Activated T-cell treated with anti-CD3 and anti-CD28 coated beads, Interleukin-2, amount 50 U/mL, for 72 hours (primary cell): ENCODE measurements at regions not wholly inside any gene's neighbourhood (a gene's known extent, or its start where the extent isn't known, plus 50 kb on each side); places are given as distances from the start of the nearest gene placed in this dataset.

ENCODE experiments used
- ATAC-seq, 2 donors: fragments of 150-1000 bp; cut with Tn5 transposase; replicated peaks in 1 of 2; 2 replicates each; pipeline ENCODE4 v1.10.0; 2021; ENCODE audit warnings: moderate library complexity in 2 of 2, mild to moderate bottlenecking in 1 of 2
- DNase-seq, 2 donors: peaks; one replicate each; pipeline ENCODE4 v3.0.0; 2021 to 2022; ENCODE audit warnings: mixed read lengths in 1 of 2
- H3K27ac Mint-ChIP-seq: one replicate; pipeline ENCODE4 v1.8.0; 2022; ENCODE audit warnings: mild to moderate bottlenecking, moderate library complexity, mixed read lengths
- H3K27me3 Mint-ChIP-seq: one replicate; pipeline ENCODE4 v1.8.0; 2022; ENCODE audit warnings: low read depth, mixed read lengths
- H3K36me3 Mint-ChIP-seq, 2 donors: one replicate each; pipeline ENCODE4 v1.8.0; 2022; ENCODE audit warnings: mixed read lengths in 2 of 2, mild to moderate bottlenecking in 1 of 2; ENCODE audit not compliant: insufficient read depth in 2 of 2
- H3K4me1 Mint-ChIP-seq: one replicate; pipeline ENCODE4 v1.8.0; 2022; ENCODE audit warnings: low read depth, mixed read lengths
- H3K4me3 Mint-ChIP-seq, 2 donors: one replicate each; pipeline ENCODE4 v1.8.0; 2022; ENCODE audit warnings: mild to moderate bottlenecking in 2 of 2, mixed read lengths in 2 of 2, moderate library complexity in 2 of 2
- H3K9me3 Mint-ChIP-seq, 2 donors: one replicate each; pipeline ENCODE4 v1.8.0; 2022; ENCODE audit warnings: mixed read lengths in 2 of 2

GRCh38 chr1:163837206-163837605, 515.5 kb downstream of the NUF2 start:
- ATAC-seq (no peak), DNase-seq (no peak)
- Mint-ChIP-seq H3K27ac (no peak overlapping the region), H3K9me3 (peaks cover 0 to 2% of the 10 kb centered on the region in 2 donors), H3K36me3 (no peaks in the 10 kb centered on the region), H3K27me3 (no peaks in the 10 kb centered on the region), H3K4me3 (no peak overlapping the region), H3K4me1 (no peaks in the 10 kb centered on the region)

- peaks cover 6 to 11% of the 10 kb centered on the region in 2 donors for H3K9me3 Mint-ChIP-seq
- DNase-seq (no peak), ATAC-seq (no peak)
- H3K4me1 Mint-ChIP-seq = no peaks in the 10 kb centered on the region
- no peaks in the 10 kb centered on the region for H3K36me3 Mint-ChIP-seq
- H3K27me3 Mint-ChIP-seq = no peaks in the 10 kb centered on the region
- no peak overlapping the region for H3K4me3 Mint-ChIP-seq
- H3K27ac Mint-ChIP-seq = no peak overlapping the region
Measured at GRCh38 chr1:163842571-163842970, 520.8 kb downstream of the NUF2 start.

GRCh38 chr1:163844459-163844858, 522.7 kb downstream of the NUF2 start:
- Mint-ChIP-seq H3K27ac (no peak overlapping the region), H3K4me3 (no peak overlapping the region), H3K36me3 (no peaks in the 10 kb centered on the region), H3K4me1 (no peaks in the 10 kb centered on the region), H3K9me3 (peaks cover 9 to 11% of the 10 kb centered on the region in 2 donors), H3K27me3 (no peaks in the 10 kb centered on the region)
- ATAC-seq (no peak), DNase-seq (no peak)

- Mint-ChIP-seq H3K27ac (no peak overlapping the region), H3K4me3 (no peak overlapping the region), H3K4me1 (no peaks in the 10 kb centered on the region), H3K36me3 (no peaks in the 10 kb centered on the region), H3K27me3 (no peaks in the 10 kb centered on the region), H3K9me3 (peaks cover 9 to 11% of the 10 kb centered on the region in 2 donors)
- ATAC-seq = no peak
- no peak for DNase-seq
Measured at GRCh38 chr1:163845279-163845678, 523.5 kb downstream of the NUF2 start.

GRCh38 chr1:163863731-163864130, 542.0 kb downstream of the NUF2 start:
- Mint-ChIP-seq H3K36me3 (peaks cover 0 to 3% of the 10 kb centered on the region in 2 donors), H3K27me3 (no peaks in the 10 kb centered on the region), H3K4me1 (no peaks in the 10 kb centered on the region)

GRCh38 chr1:163864207-163864606, 542.5 kb downstream of the NUF2 start:
- no peak for DNase-seq
- Mint-ChIP-seq H3K27me3 (no peaks in the 10 kb centered on the region), H3K4me3 (no peak overlapping the region), H3K4me1 (no peaks in the 10 kb centered on the region), H3K27ac (no peak overlapping the region), H3K9me3 (peaks cover 6 to 17% of the 10 kb centered on the region in 2 donors), H3K36me3 (peaks cover 0 to 3% of the 10 kb centered on the region in 2 donors)
- no peak for ATAC-seq

More at GRCh38 chr1:163863731-163864130, 542.0 kb downstream of the NUF2 start:
- Mint-ChIP-seq H3K27ac (no peak overlapping the region), H3K4me3 (no peak overlapping the region), H3K9me3 (peaks cover 6 to 14% of the 10 kb centered on the region in 2 donors)
- DNase-seq = no peak
- no peak for ATAC-seq

GRCh38 chr1:163866564-163866963, 544.8 kb downstream of the NUF2 start:
- Mint-ChIP-seq H3K9me3 (peaks cover 8 to 14% of the 10 kb centered on the region in 2 donors), H3K4me3 (no peak overlapping the region), H3K4me1 (no peaks in the 10 kb centered on the region), H3K27me3 (no peaks in the 10 kb centered on the region), H3K27ac (no peak overlapping the region), H3K36me3 (peaks cover 0 to 3% of the 10 kb centered on the region in 2 donors)
- no peak for DNase-seq
- ATAC-seq = no peak

GRCh38 chr1:163870666-163871065, 548.9 kb downstream of the NUF2 start:
- ATAC-seq (no peak), DNase-seq (no peak)
- Mint-ChIP-seq H3K27ac (no peak overlapping the region), H3K27me3 (no peaks in the 10 kb centered on the region), H3K36me3 (peaks cover 0 to 3% of the 10 kb centered on the region in 2 donors), H3K4me3 (no peak overlapping the region), H3K9me3 (peaks cover 10 to 13% of the 10 kb centered on the region in 2 donors), H3K4me1 (no peaks in the 10 kb centered on the region)

GRCh38 chr1:163872067-163872466, 550.3 kb downstream of the NUF2 start:
- H3K4me1 Mint-ChIP-seq = no peaks in the 10 kb centered on the region
- ATAC-seq (no peak), DNase-seq (no peak)
- no peaks in the 10 kb centered on the region for H3K27me3 Mint-ChIP-seq
- no peak overlapping the region for H3K27ac Mint-ChIP-seq
- peaks cover 0 to 3% of the 10 kb centered on the region in 2 donors for H3K36me3 Mint-ChIP-seq
- H3K9me3 Mint-ChIP-seq = peaks cover 10 to 14% of the 10 kb centered on the region in 2 donors
- no peak overlapping the region for H3K4me3 Mint-ChIP-seq

GRCh38 chr1:163874070-163874469, 552.3 kb downstream of the NUF2 start:
- no peak for ATAC-seq
- no peaks in the 10 kb centered on the region for H3K36me3 Mint-ChIP-seq
- H3K27ac Mint-ChIP-seq = no peak overlapping the region
- no peaks in the 10 kb centered on the region for H3K4me1 Mint-ChIP-seq
- peaks cover 5 to 10% of the 10 kb centered on the region in 2 donors for H3K9me3 Mint-ChIP-seq
- no peak for DNase-seq
- H3K27me3 Mint-ChIP-seq = no peaks in the 10 kb centered on the region
- H3K4me3 Mint-ChIP-seq = no peak overlapping the region

GRCh38 chr1:163875200-163875926, 553.6 kb downstream of the NUF2 start:
- DNase-seq = no peak
- no peaks in the 10 kb centered on the region for H3K4me1 Mint-ChIP-seq
- H3K9me3 Mint-ChIP-seq = peaks cover 5 to 8% of the 10 kb centered on the region in 2 donors
- H3K36me3 Mint-ChIP-seq = no peaks in the 10 kb centered on the region
- no peak overlapping the region for H3K27ac Mint-ChIP-seq
- H3K4me3 Mint-ChIP-seq = no peak overlapping the region
- no peak for ATAC-seq
- H3K27me3 Mint-ChIP-seq = no peaks in the 10 kb centered on the region

- Mint-ChIP-seq H3K36me3 (no peaks in the 10 kb centered on the region), H3K4me3 (no peak overlapping the region), H3K4me1 (no peaks in the 10 kb centered on the region), H3K27me3 (no peaks in the 10 kb centered on the region), H3K27ac (no peak overlapping the region), H3K9me3 (peaks cover 5% of the 10 kb centered on the region in 2 donors)
- ATAC-seq (no peak), DNase-seq (no peak)
Measured at GRCh38 chr1:163875927-163876320, 554.2 kb downstream of the NUF2 start.

GRCh38 chr1:163876546-163876945, 554.8 kb downstream of the NUF2 start:
- no peak for DNase-seq
- ATAC-seq = no peak
- Mint-ChIP-seq H3K9me3 (peaks cover 5% of the 10 kb centered on the region in 2 donors), H3K27ac (no peak overlapping the region), H3K27me3 (no peaks in the 10 kb centered on the region), H3K4me3 (no peak overlapping the region), H3K36me3 (no peaks in the 10 kb centered on the region), H3K4me1 (no peaks in the 10 kb centered on the region)

GRCh38 chr1:163877016-163877415, 555.3 kb downstream of the NUF2 start:
- DNase-seq (no peak), ATAC-seq (no peak)
- Mint-ChIP-seq H3K4me3 (no peak overlapping the region), H3K27ac (no peak overlapping the region), H3K9me3 (peaks cover 5% of the 10 kb centered on the region in 2 donors), H3K36me3 (no peaks in the 10 kb centered on the region), H3K4me1 (no peaks in the 10 kb centered on the region), H3K27me3 (no peaks in the 10 kb centered on the region)
